Neural cell (in vitro differentiated cells): ENCODE measurements at regions not wholly inside any gene's neighbourhood (a gene's known extent, or its start where the extent isn't known, plus 50 kb on each side); places are given as distances from the start of the nearest gene placed in this dataset.

Experiments
- EP300 ChIP-seq: fragments of 450-650 bp; conservative IDR thresholded peaks from 2 replicates; pipeline ENCODE4 v1.6.1; 2014; ENCODE audit warnings: antibody characterized with exemption, mild to moderate bottlenecking, moderate library complexity; ENCODE audit not compliant: poor library complexity, severe bottlenecking
- EZH2 ChIP-seq: fragments of 200-600, 300-800 bp; shearing (Covaris generic), sonication (generic); IDR thresholded peaks from 2 replicates; pipeline ENCODE4 v1.6.1; 2014; ENCODE audit warnings: antibody characterized with exemption, low read length, borderline replicate concordance, mild to moderate bottlenecking; ENCODE audit not compliant: insufficient read depth, poor library complexity, severe bottlenecking
- MXI1 ChIP-seq: fragments of 450-650 bp; conservative IDR thresholded peaks from 2 replicates; pipeline ENCODE4 v1.6.1; 2014; ENCODE audit warnings: antibody characterized with exemption, mild to moderate bottlenecking; ENCODE audit not compliant: poor library complexity, severe bottlenecking
- POLR2AphosphoS5 ChIP-seq: IDR thresholded peaks from 2 replicates; pipeline ENCODE4 v1.6.1; 2012
- RAD21 ChIP-seq: fragments of 450-650 bp; conservative IDR thresholded peaks from 2 replicates; pipeline ENCODE4 v1.6.1; 2014; ENCODE audit warnings: antibody characterized with exemption, mild to moderate bottlenecking, moderate library complexity
- SMC3 ChIP-seq: fragments of 450-650 bp; conservative IDR thresholded peaks from 2 replicates; pipeline ENCODE4 v1.6.1; 2014; ENCODE audit warnings: antibody characterized with exemption, mild to moderate bottlenecking, moderate library complexity; ENCODE audit not compliant: poor library complexity
- TAF1 ChIP-seq: IDR thresholded peaks from 2 replicates; pipeline ENCODE4 v1.6.1; 2012; ENCODE audit warnings: low read depth
- TF ChIP-seq, protein P1 (sequence below): fragments of 450-650 bp; IDR thresholded peaks from 2 replicates; pipeline ENCODE4 v1.5.1; 2014; ENCODE audit warnings: antibody characterized with exemption, mild to moderate bottlenecking, moderate library complexity; ENCODE audit not compliant: poor library complexity, severe bottlenecking
- TF ChIP-seq, protein P2 (sequence below): IDR thresholded peaks from 2 replicates; pipeline ENCODE4 v1.6.1; 2012; ENCODE audit warnings: borderline replicate concordance

DNA sequence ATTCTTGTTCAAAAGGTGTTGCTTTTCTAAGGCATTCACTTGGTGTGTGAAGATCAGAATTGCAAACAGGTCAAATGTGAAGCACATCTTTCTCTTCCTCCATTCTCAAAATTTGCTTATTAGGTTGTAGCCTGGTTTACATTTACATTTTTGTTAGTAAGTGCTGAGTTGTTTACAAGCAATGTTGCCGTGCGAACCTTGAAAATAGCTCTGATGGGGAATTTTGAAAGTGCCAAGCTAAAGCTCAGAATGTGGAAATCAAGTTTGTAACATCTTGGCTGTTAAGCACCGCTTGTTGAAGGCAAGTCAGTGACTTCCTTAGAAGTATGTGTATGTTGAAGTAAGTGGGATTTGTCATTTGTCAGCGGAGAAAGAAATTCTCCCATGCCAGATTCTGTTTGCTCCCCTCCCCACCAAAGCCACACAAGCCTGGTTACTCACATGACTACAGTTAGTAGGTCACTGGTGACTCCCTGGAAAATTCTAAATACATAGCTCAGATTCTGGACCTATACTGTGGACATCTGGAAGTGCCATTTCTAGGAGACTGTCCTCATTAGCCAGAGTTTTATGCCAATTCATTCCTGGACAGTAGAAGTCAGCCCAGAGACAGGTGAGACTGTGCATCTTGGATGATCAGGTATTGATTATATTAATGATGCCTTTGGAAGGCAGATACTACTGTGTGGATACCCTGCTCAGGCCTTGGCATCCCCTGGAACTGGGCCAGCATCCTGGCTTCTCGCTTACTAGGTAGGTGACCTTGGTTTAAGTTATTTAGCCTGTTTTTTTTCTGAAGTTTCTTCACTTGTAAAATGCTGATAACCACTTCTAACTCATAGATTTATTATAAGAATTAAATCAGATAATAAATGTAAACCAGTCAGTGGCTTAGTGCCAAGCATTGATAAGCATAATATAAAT lies 390.6 kb upstream of the SEMA6D start:
- TF ChIP-seq EZH2: no peak
- TF ChIP-seq TAF1: no peak
- TF ChIP-seq, protein P1, sequence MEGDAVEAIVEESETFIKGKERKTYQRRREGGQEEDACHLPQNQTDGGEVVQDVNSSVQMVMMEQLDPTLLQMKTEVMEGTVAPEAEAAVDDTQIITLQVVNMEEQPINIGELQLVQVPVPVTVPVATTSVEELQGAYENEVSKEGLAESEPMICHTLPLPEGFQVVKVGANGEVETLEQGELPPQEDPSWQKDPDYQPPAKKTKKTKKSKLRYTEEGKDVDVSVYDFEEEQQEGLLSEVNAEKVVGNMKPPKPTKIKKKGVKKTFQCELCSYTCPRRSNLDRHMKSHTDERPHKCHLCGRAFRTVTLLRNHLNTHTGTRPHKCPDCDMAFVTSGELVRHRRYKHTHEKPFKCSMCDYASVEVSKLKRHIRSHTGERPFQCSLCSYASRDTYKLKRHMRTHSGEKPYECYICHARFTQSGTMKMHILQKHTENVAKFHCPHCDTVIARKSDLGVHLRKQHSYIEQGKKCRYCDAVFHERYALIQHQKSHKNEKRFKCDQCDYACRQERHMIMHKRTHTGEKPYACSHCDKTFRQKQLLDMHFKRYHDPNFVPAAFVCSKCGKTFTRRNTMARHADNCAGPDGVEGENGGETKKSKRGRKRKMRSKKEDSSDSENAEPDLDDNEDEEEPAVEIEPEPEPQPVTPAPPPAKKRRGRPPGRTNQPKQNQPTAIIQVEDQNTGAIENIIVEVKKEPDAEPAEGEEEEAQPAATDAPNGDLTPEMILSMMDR: no peak
- TF ChIP-seq MXI1: no peak
- no peak for TF ChIP-seq EP300
- TF ChIP-seq POLR2AphosphoS5: no peak
- TF ChIP-seq RAD21: no peak
- TF ChIP-seq, protein P2, sequence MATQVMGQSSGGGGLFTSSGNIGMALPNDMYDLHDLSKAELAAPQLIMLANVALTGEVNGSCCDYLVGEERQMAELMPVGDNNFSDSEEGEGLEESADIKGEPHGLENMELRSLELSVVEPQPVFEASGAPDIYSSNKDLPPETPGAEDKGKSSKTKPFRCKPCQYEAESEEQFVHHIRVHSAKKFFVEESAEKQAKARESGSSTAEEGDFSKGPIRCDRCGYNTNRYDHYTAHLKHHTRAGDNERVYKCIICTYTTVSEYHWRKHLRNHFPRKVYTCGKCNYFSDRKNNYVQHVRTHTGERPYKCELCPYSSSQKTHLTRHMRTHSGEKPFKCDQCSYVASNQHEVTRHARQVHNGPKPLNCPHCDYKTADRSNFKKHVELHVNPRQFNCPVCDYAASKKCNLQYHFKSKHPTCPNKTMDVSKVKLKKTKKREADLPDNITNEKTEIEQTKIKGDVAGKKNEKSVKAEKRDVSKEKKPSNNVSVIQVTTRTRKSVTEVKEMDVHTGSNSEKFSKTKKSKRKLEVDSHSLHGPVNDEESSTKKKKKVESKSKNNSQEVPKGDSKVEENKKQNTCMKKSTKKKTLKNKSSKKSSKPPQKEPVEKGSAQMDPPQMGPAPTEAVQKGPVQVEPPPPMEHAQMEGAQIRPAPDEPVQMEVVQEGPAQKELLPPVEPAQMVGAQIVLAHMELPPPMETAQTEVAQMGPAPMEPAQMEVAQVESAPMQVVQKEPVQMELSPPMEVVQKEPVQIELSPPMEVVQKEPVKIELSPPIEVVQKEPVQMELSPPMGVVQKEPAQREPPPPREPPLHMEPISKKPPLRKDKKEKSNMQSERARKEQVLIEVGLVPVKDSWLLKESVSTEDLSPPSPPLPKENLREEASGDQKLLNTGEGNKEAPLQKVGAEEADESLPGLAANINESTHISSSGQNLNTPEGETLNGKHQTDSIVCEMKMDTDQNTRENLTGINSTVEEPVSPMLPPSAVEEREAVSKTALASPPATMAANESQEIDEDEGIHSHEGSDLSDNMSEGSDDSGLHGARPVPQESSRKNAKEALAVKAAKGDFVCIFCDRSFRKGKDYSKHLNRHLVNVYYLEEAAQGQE: no peak
- TF ChIP-seq SMC3: no peak
